Sigmoid colon (tissue), 6 donors: ENCODE measurements at regions not wholly inside any gene's neighbourhood (a gene's known extent, or its start where the extent isn't known, plus 50 kb on each side); places are given as distances from the start of the nearest gene placed in this dataset.
"Not testable (repeated sequence)": the region's sequence is repeated elsewhere in the genome, so short reads cannot be mapped to it uniquely, and the experiment has no call there.

Source experiments
- DNase-seq: peaks from one replicate; pipeline ENCODE4 v3.0.0-alpha.2; 2019
- H3K27ac ChIP-seq, 4 donors: fragments of 200-600 bp; sonication (generic); one replicate each; pipeline ENCODE4 v1.5.1; 2016 to 2019; ENCODE audit warnings: mild to moderate bottlenecking in 1 of 4
- H3K27me3 ChIP-seq, 3 donors: fragments of 200-600 bp; sonication (generic); one replicate each; pipeline ENCODE4 v1.5.1; 2019; ENCODE audit warnings: mild to moderate bottlenecking in 1 of 3
- H3K36me3 ChIP-seq, 4 donors: fragments of 200-600 bp; sonication (generic); one replicate each; pipeline ENCODE4 v1.5.1; 2016 to 2019
- H3K4me1 ChIP-seq, 4 donors: fragments of 200-600 bp; sonication (generic); one replicate each; pipeline ENCODE4 v1.5.1; 2017 to 2019
- H3K4me3 ChIP-seq, 4 donors: fragments of 200-600 bp; sonication (generic); one replicate each; pipeline ENCODE4 v1.5.1; 2017 to 2019; ENCODE audit warnings: mild to moderate bottlenecking in 2 of 4, moderate library complexity in 1 of 4
- H3K9me3 ChIP-seq, 4 donors: fragments of 200-600 bp in 3 of 4; sonication (generic) in 3 of 4; one replicate each; pipeline versions ENCODE4 v1.5.1 to v1.6.1; 2013 to 2019
- EP300 ChIP-seq, 4 donors: sonication (generic); formaldehyde crosslinking; IDR thresholded peaks; one replicate each; pipeline ENCODE4 v1.6.1; 2017; ENCODE audit warnings: antibody characterized with exemption in 4 of 4
- POLR2A ChIP-seq, 2 donors: fragments of 450-650 bp; IDR thresholded peaks; one replicate each; pipeline ENCODE4 v1.6.1; 2016; ENCODE audit warnings: antibody characterized with exemption in 2 of 2, mild to moderate bottlenecking in 2 of 2, moderate library complexity in 2 of 2
- POLR2AphosphoS5 ChIP-seq, 4 donors: sonication (generic); formaldehyde crosslinking; IDR thresholded peaks; one replicate each; pipeline ENCODE4 v1.6.1; 2017; ENCODE audit warnings: antibody characterized with exemption in 4 of 4
- WGBS, 2 donors: extraction: QIAGEN DNeasy Blood & Tissue Kit; methylation state at CpG; one replicate each; pipeline ENCODE4 v1.1.7; 2013; 5-methylcytosine and 5-hydroxymethylcytosine counted together
- intact Hi-C: fragments of 100-400 bp; cut with DNase I; formaldehyde crosslinking; loops from one replicate; pipeline ENCODE4 v1.15.1; 2023
- TF ChIP-seq, protein P1 (sequence below), 4 experiments: fragments of 450-650 bp in 3 of 4; fragments of 200-600 bp in 1 of 4; IDR thresholded peaks; one replicate each; pipeline ENCODE4 v1.5.1; 2016 to 2019; ENCODE audit warnings: antibody characterized with exemption in 4 of 4, mild to moderate bottlenecking in 3 of 4, moderate library complexity in 2 of 4
- donor health status: healthy with polysubstance abuse.
- donor health status: healthy.

- DNase-seq, H3K36me3 ChIP-seq, H3K9me3 ChIP-seq, H3K4me1 ChIP-seq, intact Hi-C loops, H3K27me3 ChIP-seq, H3K27ac ChIP-seq, H3K4me3 ChIP-seq: not testable (repeated sequence)
Measured at GRCh38 chr4:69013933-69014332, 62.3 kb upstream of the UGT2A3 start.

GRCh38 chr4:69017986-69018385 is 66.4 kb upstream of the UGT2A3 start:
- WGBS, 2 donors, result 37 to 63% methylated on average over 3 of the region's 3 CpGs
- intact Hi-C loops, result not testable (repeated sequence)

GRCh38 chr4:69019538-69020461 is 68.2 kb upstream of the UGT2A3 start:
- H3K36me3 ChIP-seq, H3K9me3 ChIP-seq, intact Hi-C loops, H3K27me3 ChIP-seq, H3K4me3 ChIP-seq, H3K27ac ChIP-seq, H3K4me1 ChIP-seq, DNase-seq: not testable (repeated sequence)
- WGBS, 2 donors, result 57 to 61% methylated on average over 6 of the region's 6 CpGs

More at GRCh38 chr4:69017986-69018385, 66.4 kb upstream of the UGT2A3 start:
- not testable (repeated sequence) for H3K4me1 ChIP-seq, H3K27me3 ChIP-seq, DNase-seq, H3K4me3 ChIP-seq, H3K36me3 ChIP-seq, H3K27ac ChIP-seq, H3K9me3 ChIP-seq

DNA sequence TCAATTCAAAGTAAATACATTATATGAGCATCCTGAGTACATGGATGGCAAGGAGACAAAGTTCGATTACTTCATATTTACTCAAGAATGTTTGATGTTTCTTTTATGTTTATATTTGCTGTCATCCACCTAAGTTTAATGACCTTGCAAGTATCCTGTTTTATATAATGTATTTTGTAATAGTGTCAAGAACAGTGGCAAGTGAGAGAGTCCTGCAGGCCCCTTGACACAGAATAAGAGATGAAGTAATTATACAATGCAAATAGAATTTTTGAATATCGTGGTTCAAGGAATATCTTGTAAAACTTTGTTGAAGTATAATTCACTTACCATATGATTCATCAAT is 68.8 kb upstream of the UGT2A3 start:
- not testable (repeated sequence) for H3K27me3 ChIP-seq, DNase-seq
- 4 to 25% methylated on average over 2 of the region's 2 CpGs for WGBS, 2 donors

GRCh38 chr4:69025191-69025998 is 70.9 kb upstream of the UGT2B7 start:
- no peaks in the 10 kb centered on the region for H3K9me3 ChIP-seq
- TF ChIP-seq POLR2A (IDR thresholded peaks at IDR 0.05) (no peak), POLR2AphosphoS5 (IDR thresholded peaks at IDR 0.05) (no peak), EP300 (IDR thresholded peaks at IDR 0.05) (no peak)
- TF ChIP-seq, protein P1, sequence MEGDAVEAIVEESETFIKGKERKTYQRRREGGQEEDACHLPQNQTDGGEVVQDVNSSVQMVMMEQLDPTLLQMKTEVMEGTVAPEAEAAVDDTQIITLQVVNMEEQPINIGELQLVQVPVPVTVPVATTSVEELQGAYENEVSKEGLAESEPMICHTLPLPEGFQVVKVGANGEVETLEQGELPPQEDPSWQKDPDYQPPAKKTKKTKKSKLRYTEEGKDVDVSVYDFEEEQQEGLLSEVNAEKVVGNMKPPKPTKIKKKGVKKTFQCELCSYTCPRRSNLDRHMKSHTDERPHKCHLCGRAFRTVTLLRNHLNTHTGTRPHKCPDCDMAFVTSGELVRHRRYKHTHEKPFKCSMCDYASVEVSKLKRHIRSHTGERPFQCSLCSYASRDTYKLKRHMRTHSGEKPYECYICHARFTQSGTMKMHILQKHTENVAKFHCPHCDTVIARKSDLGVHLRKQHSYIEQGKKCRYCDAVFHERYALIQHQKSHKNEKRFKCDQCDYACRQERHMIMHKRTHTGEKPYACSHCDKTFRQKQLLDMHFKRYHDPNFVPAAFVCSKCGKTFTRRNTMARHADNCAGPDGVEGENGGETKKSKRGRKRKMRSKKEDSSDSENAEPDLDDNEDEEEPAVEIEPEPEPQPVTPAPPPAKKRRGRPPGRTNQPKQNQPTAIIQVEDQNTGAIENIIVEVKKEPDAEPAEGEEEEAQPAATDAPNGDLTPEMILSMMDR (IDR thresholded peaks at IDR 0.05), result no peak
- H3K4me3 ChIP-seq, result no peak overlapping the region
- WGBS, 2 donors, result 48 to 63% methylated on average over 4 of the region's 4 CpGs
- H3K27me3 ChIP-seq, result no peaks in the 10 kb centered on the region
- intact Hi-C loops, result no loop called here
- H3K27ac ChIP-seq, result no peak overlapping the region
- DNase-seq, result no peak
- H3K4me1 ChIP-seq, result peaks cover 0 to 9% (median 0%) of the 10 kb centered on the region in 4 donors
- H3K36me3 ChIP-seq, result no peaks in the 10 kb centered on the region

More for the DNA sequence above, 68.8 kb upstream of the UGT2A3 start:
- TF ChIP-seq POLR2AphosphoS5 (IDR thresholded peaks at IDR 0.05), result peak in 3 of 4 donors; percentile 23 to 79 (median 68)
- intact Hi-C loops, H3K9me3 ChIP-seq, H3K36me3 ChIP-seq, H3K4me1 ChIP-seq, H3K4me3 ChIP-seq, H3K27ac ChIP-seq: not testable (repeated sequence)

- DNase-seq, result no peak
- no peaks in the 10 kb centered on the region for H3K9me3 ChIP-seq
- peaks cover 0 to 3% (median 0%) of the 10 kb centered on the region in 4 donors for H3K4me1 ChIP-seq
- H3K27me3 ChIP-seq, result no peaks in the 10 kb centered on the region
- no peaks in the 10 kb centered on the region for H3K36me3 ChIP-seq
- TF ChIP-seq POLR2A (IDR thresholded peaks at IDR 0.05), result no peak
- no peak for TF ChIP-seq EP300 (IDR thresholded peaks at IDR 0.05)
- TF ChIP-seq, protein P1 (IDR thresholded peaks at IDR 0.05), result no peak
- no peak for TF ChIP-seq POLR2AphosphoS5 (IDR thresholded peaks at IDR 0.05)
- no peak overlapping the region for H3K27ac ChIP-seq
- no peak overlapping the region for H3K4me3 ChIP-seq
- intact Hi-C loops, result no loop called here
Measured at GRCh38 chr4:69025999-69026387, 70.3 kb upstream of the UGT2B7 start.
